ENCODE measurements at regions not wholly inside any gene's neighbourhood (a gene's known extent, or its start where the extent isn't known, plus 50 kb on each side); places are given as distances from the start of the nearest gene placed in this dataset.

- peak; percentile 92 for TF ChIP-seq CTCF (conservative IDR thresholded peaks at IDR 0.05)
- no peak for TF ChIP-seq EZH2 (IDR thresholded peaks at IDR 0.05; ENCODE audit: low read depth)
These were observed 1262.8 kb upstream of the PRMT6 start for GRCh38 chr1:105793536-105794146.

Measured in PC-9 (cell line).